ENCODE measurements at regions not wholly inside any gene's neighbourhood (a gene's known extent, or its start where the extent isn't known, plus 50 kb on each side); places are given as distances from the start of the nearest gene placed in this dataset.

- Histone ChIP-seq H3K4me1 (no peaks in the 10 kb centered on the region), H3K27ac (no peak overlapping the region), H3K36me3 (no peaks in the 10 kb centered on the region), H3K27me3 (no peaks in the 10 kb centered on the region), H3K9me3 (no peaks in the 10 kb centered on the region), H3K4me3 (no peak overlapping the region)
- no peak for DNase-seq
- intact Hi-C loops (cut with DNase I; ENCODE audit: low total_unique reads) = no loop called here
- no peak for TF ChIP-seq POLR2A (IDR thresholded peaks at IDR 0.05)
- TF ChIP-seq CTCF (IDR thresholded peaks at IDR 0.05) = no peak
Observed at GRCh38 chr13:83183439-83184149, 698.7 kb downstream of the SLITRK1 start.

GRCh38 chr13:83182845-83183244, 699.4 kb downstream of the SLITRK1 start:
- H3K4me1 ChIP-seq = no peaks in the 10 kb centered on the region
- intact Hi-C loops (cut with DNase I; ENCODE audit: low total_unique reads) = no loop called here
- H3K9me3 ChIP-seq = no peaks in the 10 kb centered on the region
- H3K36me3 ChIP-seq = no peaks in the 10 kb centered on the region
- no peaks in the 10 kb centered on the region for H3K27me3 ChIP-seq
- DNase-seq = no peak
- TF ChIP-seq POLR2A (IDR thresholded peaks at IDR 0.05) (no peak), CTCF (IDR thresholded peaks at IDR 0.05) (no peak)
- H3K4me3 ChIP-seq = no peak overlapping the region
- no peak overlapping the region for H3K27ac ChIP-seq

GRCh38 chr13:83178008-83178407, 704.3 kb downstream of the SLITRK1 start:
- no peaks in the 10 kb centered on the region for H3K27me3 ChIP-seq
- intact Hi-C loops (cut with DNase I; ENCODE audit: low total_unique reads) = no loop called here
- H3K27ac ChIP-seq = no peak overlapping the region
- TF ChIP-seq CTCF (IDR thresholded peaks at IDR 0.05) (no peak), POLR2A (IDR thresholded peaks at IDR 0.05) (no peak)
- no peak for DNase-seq
- no peaks in the 10 kb centered on the region for H3K4me1 ChIP-seq
- no peaks in the 10 kb centered on the region for H3K9me3 ChIP-seq
- H3K36me3 ChIP-seq = no peaks in the 10 kb centered on the region
- no peak overlapping the region for H3K4me3 ChIP-seq

- Histone ChIP-seq H3K27ac (no peak overlapping the region), H3K4me1 (no peaks in the 10 kb centered on the region), H3K4me3 (no peak overlapping the region), H3K9me3 (no peaks in the 10 kb centered on the region), H3K27me3 (no peaks in the 10 kb centered on the region), H3K36me3 (no peaks in the 10 kb centered on the region)
- intact Hi-C loops (cut with DNase I; ENCODE audit: low total_unique reads) = no loop called here
- no peak for DNase-seq
- TF ChIP-seq POLR2A (IDR thresholded peaks at IDR 0.05) (no peak), CTCF (IDR thresholded peaks at IDR 0.05) (no peak)
Observed at GRCh38 chr13:83168590-83168989, 713.7 kb downstream of the SLITRK1 start.

GRCh38 chr13:83167203-83167602, 715.1 kb downstream of the SLITRK1 start:
- intact Hi-C loops (cut with DNase I; ENCODE audit: low total_unique reads) = no loop called here
- Histone ChIP-seq H3K4me1 (no peaks in the 10 kb centered on the region), H3K9me3 (no peaks in the 10 kb centered on the region), H3K27me3 (no peaks in the 10 kb centered on the region), H3K4me3 (no peak overlapping the region), H3K36me3 (no peaks in the 10 kb centered on the region), H3K27ac (no peak overlapping the region)
- DNase-seq = no peak
- TF ChIP-seq CTCF (IDR thresholded peaks at IDR 0.05) (no peak), POLR2A (IDR thresholded peaks at IDR 0.05) (no peak)
